SW480 (cell line): ENCODE measurements at regions not wholly inside any gene's neighbourhood (a gene's known extent, or its start where the extent isn't known, plus 50 kb on each side); places are given as distances from the start of the nearest gene placed in this dataset.
"Not testable (repeated sequence)": the region's sequence is repeated elsewhere in the genome, so short reads cannot be mapped to it uniquely, and the experiment has no call there.

ENCODE experiments used
- DNase-seq: peaks from one replicate; pipeline ENCODE4 v3.0.0-alpha.2; 2016; ENCODE audit warnings: low spot score

DNA sequence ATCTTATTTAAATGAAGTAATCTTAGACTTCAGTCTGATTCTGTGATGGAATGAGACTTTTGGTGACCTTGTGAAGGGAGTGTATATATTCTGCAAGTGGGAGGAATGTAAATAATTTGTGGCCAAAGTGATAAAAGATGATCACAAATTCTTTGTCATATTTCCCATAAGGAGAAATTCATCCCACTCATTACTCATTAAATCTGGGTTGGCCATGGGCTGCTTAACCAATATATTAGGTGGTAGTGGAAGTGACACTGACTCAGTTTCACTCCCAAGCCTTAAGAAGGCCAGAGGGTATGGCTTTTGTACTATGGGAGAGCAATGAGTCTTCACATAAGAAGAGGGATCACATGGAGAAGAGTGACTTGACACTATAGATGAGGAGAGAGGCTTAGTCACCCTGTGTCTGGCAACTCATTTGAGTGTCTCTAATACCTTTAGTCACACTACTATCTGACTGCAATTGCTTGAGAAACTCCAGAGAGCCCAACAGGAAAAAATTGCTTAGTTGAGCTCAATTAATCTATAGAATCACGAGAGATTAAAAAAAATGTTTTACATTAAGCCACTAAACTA is 408.2 kb upstream of the PITX2 start:
- no peak for DNase-seq

DNA sequence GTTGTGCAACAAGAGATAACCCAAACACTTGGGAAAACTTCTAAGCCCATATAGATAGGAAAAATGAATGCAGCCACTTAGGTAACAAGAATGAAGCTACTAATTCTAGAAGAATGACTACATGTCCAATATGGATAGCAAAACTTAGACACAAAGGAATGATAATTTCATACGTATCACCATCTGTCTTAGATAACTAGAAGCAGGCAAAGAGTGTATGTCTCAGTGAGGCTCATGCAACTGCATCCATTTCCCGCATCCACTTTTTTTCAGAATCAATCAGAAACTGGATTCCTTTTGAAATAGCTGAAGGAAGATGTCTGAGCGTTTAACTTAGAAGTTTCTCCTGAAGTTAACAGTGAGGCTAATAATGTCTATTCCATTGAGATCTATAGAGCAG is 408.7 kb upstream of the PITX2 start:
- no peak for DNase-seq

DNA sequence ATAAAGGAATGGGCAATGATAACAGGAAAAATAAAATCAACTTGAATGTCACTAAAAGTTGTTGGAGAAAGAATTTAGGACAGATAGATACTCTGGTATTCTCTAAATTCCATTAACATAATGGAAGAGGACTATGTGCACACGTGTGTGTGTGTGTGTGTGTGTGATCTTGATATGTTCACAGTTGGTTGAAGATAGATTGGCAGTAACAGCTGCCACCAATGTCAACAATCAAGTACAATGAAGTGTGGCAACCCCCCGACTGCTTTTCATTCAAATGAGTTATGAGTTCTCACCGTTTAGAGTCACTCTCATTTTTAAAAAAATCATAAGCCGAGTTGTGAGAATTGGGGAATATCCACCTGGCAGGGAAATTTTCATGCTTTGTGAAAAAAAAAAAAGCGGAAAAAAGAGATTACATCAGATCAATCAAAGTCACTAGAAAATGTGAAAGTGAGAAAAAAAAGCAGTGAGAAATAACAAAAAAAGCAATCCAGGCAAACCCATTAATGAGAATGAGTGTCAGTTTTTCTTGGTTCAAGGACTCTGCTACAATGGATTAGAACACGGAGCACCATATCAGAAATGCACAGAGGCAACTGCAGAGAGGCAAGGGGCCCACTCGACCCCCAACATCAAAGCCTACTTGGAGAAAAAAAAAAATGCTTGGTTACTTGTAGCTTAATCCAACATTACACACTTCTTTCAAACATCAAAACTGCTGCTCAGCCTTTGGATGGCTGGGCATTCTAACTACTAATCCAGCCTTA is 414.9 kb upstream of the PITX2 start:
- DNase-seq = no peak

DNA sequence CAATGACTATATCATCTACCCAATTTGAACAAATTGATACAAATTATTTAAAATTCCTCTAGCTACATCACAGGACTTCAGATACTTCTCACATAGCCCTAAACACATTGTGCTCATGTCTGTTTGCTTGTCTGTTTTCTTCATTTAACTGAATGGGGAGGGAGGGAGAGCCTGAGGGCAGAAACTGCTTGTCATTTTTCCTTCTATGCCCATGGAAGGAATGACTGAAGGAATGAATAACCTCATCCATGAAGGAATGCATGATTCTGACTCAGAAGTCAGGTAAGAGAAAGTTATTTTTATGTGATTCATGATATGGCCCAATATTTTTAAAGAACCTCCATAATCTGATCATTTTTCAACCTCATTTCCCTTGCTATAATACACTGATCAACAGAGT is 418.0 kb upstream of the PITX2 start:
- DNase-seq = no peak

DNA sequence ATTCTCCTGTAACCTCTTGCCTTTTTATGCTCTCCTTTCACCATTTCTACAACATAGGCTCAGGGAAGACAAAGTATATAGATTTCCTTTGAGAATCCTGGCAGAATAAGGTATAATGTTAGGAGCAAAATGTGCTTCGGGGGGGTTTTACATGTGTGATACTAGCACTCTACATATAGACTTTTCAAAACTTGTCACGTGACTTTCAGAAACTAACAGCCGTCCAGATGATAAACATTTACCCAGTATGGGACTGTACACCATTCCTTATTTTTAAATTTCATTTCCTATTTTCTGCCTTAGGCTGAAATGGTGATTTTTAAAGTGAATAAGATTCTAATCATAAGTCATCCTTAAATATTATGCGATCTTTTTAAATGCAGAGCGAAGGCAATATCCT is 420.4 kb upstream of the PITX2 start:
- DNase-seq = no peak

DNA sequence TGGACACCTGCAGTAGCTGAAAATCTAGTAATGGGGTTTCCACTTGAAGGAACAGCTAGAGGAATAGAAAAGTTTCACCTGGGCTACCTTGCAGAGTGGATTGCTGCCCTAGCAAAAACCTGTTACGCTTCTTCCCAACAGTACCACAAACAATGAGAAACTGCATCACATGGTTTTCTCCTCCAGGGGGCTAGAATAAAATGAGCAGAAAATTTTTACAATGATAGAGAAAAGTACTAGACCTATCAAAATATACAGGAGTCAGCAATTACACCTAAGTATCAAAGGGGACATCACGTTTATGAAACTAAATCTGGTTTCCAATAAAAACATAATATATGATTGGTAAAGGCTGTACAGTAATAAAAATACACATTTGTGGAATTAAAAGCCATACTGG is 423.1 kb upstream of the PITX2 start:
- DNase-seq = no peak

DNA sequence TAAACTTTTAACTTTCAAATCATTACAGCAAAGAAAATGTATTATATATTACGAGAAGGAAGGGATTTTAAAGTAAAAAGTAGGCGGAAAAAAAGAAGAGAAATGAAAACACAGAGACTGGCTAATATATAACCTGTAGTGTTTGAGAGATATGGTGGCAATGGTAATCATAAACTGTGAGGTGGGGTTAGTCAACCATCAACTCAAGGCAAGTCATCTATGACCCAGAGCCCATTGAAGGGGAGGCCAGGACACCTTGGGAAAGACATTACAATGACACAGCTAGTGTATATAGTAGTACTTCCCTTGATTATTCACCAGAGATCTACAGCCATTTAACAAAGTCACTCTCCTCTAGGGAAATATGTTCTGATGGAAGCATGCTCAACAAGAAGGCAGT is 423.9 kb upstream of the PITX2 start:
- DNase-seq = no peak

DNA sequence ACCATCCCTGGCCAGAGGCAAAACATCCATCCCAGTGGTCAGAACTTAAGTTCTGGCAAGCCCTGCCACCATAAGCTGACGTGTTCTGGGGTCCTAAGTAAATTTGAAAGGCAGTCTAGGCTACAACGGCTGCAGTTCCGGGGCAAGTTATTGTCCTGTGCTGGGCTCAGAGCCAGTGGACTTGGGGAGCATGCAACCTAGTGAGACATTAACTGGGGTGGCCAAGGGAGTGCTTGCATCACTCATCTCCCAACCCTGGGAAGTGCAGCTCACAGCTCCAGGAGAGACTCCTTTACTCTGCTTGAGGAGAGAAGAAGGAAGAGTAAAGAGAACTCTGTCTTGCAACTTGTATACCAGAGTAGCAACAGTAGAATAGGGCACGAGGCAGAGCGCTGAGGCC is 425.4 kb upstream of the PITX2 start:
- DNase-seq = no peak

DNA sequence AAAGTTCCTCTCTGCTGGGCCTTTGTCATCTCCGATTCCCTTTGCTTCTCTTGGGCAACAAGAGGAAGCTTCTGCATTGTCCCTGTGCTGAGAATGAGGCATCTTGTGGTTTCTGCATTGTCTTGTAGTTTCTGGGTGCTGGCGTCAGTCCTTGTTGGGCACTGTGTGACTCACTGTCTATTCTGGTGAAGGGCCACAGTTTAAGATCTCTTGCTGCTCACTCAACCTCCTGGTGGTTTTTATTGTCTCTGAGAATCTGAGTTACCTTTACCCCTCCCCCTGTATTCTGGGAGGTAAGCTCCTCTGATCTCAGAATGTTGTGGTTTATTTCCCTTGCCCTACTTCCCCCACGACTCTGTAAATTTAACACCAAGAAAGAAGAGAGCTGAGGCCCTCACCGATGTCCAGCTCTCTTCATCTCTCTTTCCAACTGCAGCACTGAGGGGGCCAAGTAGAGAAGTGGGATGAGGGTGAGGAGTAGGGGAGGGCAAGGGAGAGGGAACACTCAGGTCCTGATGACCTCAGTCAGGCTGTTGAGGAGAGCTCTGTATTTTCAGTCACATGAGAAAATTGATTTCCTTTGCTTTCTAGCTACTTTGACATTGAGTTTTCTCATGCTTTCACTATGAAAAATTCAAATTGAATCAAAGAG is 441.6 kb upstream of the PITX2 start:
- no peak for DNase-seq

DNA sequence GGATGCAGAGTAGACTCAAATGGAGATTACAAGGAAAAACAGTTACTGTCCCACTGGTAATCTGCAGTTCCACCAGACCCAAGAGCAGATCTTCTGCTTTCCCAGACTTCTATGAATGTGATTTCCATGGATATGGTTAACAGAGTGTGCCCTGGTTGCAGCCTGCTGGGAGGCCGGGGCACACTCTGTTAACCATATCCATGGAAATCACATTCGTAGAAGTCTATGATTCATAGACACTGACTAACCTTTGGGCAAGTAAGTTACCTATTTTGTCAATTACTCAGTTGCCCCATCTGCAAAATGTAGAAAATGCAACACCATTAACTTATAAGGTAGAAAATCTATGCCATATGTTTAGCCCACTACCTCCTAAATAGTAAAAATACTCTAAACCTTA is 443.1 kb upstream of the PITX2 start:
- DNase-seq = no peak

DNA sequence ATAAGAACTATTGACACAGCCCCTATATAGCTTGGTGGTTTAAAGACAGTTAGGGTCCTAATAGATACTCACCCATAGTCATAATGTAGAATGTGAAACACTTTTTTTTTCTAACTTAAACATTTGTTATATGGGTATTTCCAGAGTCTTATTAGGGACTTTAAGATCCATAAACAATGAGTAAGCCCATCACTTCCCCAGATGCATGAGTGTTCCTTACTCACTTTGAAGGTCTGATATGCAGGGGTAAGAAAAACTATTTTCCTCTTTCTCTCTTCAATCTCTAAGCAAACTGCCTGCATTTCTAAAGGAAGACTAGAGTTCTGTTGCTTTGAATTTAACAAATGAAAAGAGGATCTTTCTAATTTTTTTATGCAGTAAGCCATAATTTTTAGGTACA is 443.6 kb upstream of the PITX2 start:
- no peak for DNase-seq

DNA sequence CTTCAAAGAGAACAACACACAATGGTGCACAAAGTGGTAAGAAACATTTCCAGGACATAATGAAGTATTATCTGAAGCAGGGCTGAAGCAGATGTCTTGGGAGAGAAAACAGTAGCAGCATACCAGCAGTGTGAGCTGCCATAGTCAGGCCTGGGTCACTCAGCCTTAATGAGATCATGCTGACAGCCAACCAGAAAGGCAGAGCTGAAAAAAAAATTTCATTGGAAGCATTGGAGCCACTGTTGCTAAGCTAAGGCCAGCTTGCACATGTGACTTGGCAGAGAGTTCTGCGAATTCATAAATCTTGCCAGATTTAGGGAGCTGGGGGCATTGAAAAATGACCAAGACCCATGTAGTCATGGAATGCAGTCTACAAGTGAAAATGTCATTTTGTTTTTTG is 444.0 kb upstream of the PITX2 start:
- DNase-seq = no peak

DNA sequence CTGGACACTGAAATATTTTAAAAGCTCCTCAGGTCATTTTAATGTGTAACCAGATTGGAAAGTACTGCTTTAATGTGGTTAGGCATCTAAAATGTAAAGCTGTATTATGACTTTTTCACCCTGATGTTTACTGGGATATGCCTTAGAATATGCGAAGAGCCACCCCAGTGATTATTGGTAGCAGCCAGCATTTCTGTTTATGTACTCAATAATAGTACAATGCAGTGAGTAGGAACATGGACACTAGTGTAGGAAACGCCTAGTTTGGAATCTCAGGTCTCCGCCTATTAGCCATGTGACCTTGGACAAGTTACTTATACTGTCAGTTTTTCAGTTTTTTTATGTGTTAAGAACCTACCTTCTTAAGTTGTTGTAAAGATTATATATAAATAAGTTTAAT is 446.0 kb upstream of the PITX2 start:
- no peak for DNase-seq

DNA sequence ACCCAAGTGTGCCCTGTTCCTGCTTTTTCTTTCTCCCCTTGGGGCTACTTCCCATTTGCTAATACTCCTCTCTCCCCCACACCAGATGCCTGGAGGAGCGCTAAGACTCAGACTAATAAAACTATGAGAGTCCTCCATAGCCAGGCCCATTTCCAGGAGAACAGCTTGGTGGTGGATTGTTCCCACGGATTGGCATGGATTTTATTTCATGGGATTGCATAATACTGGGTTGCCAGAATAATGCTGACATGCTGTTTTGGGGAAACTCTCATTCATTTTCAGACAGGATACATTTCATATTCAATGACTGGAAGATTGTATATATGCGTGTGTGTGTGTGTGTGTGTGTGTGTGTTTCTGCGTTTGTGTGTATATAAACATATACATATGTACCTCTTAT is 447.5 kb upstream of the PITX2 start:
- no peak for DNase-seq

DNA sequence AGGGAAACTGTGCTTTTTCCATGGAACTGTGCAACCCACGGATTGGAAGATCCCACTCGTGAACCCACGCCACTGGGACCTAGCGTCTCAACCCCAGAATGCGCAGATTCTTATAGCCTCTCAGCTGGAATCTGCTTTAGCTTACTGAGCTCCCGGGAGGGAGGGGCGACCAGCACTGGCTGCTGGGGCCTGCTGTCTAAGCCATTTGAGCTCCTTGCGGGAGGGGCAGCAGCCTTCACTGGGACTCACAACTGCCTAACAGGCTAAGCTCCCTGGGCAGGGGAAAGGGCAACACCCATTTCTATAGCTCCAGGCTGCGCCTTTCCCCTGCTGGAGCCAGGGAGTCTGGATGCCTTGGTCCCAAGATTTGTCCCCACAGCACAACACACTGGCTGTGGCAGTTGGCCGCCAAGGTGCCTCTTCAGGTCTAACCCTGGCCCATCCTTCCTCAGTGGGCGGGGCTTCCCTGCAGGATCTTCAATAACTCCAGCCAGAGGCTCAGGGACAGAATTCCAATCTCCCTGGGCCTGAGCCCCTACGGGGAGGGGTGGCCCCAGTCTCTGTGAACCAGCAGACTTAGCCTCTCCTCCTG is 451.7 kb upstream of the PITX2 start:
- no peak for DNase-seq

DNA sequence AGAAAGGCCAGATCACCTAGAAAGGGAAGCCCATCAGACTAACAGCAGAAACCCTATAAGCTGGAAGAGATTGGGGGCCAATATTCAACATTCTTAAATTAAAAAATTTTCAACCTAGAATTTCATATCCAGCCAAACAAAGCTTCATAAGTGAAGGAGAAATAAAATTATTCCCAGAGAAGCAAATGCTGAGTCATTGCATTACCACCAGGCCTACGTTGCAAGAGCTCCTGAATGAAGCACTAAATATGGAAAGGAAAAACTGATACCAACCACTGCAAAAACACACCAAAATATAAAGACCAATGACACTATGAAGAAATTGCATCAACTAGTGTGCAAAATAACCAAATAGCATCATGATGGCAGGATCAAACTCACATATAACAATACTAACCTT is 453.4 kb upstream of the PITX2 start:
- DNase-seq = not testable (repeated sequence)

DNA sequence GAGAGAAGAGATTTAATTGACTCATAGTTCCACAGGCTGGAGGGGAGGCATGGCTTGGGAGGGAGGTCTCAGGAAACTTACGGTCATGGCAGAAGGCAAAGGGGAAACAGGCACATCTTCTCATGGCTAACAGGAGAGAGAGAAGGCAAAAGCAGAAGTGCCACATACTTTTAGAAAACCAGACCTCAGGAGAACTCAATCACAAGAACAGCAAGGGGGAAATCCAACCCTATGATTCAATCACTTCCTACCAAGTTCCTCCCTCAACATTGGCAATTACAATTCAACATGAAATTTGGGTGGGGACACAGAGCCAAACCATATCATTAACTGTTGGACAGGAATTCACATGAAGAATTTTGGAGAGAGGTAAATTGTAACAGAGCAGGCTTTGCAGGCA is 485.3 kb upstream of the PITX2 start:
- no peak for DNase-seq

DNA sequence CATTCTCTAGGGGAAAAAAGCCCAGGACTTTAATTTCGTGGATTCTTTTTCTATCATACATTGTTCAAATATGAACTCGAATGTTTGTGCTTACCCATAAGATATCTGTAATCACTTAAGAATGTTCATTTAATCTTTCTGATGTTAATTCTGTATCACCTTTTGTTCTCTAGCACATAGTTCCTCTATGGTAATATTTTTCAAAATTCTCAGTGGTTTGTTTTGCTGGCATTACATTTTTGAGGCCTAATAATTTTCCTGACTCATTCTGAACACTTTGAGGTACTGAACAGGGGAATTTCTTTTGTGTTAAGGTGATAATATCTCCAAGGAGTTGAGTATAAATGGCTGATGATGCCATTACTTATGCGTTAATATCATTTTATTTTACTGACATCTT is 490.7 kb upstream of the PITX2 start:
- DNase-seq = no peak

DNA sequence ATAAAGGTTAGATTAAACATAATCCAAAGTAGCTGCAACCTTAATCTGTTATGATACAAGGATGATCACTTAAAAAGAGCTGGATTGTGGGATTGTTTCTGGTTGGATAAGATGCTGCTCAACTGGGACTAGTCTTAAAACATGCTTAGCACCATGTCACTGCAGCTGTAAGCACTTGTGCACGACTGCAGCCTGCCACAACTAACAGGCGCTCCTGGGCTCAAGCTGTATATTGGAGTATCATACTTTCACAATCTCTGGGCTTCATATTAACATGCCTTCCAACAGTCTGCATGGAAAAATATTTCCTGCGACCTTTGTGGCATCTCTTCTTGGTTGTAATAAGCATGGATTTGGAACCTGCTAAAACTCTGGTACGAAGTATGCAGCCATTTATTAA is 493.0 kb upstream of the PITX2 start:
- DNase-seq = no peak

DNA sequence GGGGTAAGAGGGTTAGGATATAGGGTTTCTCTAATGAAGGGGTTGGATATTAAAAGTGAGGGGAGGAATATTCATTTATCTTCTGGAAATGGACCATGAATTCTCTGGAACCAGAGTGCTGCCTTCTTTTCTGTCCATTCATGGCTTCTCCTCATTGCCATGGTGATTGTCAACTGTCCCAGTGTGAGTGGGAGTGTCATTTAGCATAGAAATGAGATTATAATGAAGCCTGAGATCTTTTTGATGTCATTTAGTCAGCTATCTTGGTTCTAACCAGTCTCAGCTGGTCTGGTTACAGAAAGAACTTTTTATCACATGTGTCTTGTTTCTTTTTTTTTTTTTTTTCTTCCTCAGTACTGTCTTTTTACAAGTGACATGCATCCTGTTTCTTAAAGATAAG is 497.3 kb upstream of the PITX2 start:
- DNase-seq = no peak

DNA sequence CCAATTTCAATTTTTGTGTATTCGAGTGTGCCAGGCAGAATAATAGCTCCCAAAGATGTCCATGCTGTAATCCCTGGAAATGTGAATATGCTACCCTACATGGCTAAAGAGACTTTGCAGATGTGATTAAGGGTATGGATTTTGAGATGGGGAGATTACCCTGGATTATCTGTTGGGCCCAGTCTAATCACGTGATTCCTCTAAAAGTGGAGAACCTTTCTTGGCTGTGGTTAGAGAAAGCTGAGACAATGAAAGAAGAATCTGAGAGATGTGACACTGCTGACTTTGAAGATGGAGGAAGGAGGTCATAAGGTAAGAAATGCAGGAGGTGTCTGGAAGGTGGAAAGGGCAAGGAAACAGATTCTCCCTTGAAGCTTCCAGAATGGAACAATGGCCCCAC is 503.5 kb upstream of the PITX2 start:
- no peak for DNase-seq

DNA sequence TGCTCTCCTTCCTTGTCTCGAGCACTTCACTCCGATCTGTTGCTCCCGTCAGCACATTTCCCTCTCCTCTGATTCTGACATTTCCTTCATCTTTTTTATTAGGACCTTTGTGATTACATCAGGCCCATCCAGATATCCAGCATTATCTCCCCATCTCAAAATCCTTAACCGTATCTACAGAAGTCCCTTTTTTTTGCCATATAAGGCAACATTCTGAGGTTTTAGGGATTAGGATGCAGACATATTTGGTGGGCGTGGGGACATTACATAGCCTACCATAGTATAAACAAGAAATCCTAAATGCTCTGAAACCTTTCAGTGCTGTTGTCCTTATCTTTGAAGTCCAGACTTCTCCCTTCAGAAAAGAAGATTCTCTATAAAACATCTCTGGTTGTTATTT is 505.0 kb upstream of the PITX2 start:
- DNase-seq = no peak

DNA sequence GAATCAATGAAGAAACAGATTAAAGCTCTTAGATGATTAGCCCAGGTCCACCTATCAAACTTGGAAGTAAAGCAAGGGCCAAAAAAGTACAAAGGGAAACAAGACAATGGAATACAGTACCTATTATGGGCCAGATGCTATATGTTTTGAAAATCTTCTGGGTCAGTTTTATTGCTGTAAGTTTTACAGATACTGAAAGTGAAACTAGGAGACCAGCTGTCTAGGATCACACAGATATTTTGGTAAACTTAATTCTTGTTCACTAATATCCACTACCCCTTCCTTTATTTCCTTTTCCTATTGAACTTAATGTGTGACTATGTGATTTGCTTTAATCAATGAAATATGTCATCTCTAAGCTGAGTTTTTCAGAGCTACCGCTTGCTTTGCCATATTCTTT is 505.4 kb upstream of the PITX2 start:
- no peak for DNase-seq
